ENCODE measurements at regions not wholly inside any gene's neighbourhood (a gene's known extent, or its start where the extent isn't known, plus 50 kb on each side); places are given as distances from the start of the nearest gene placed in this dataset.
"Not testable (repeated sequence)": the region's sequence is repeated elsewhere in the genome, so short reads cannot be mapped to it uniquely, and the experiment has no call there.

DNA sequence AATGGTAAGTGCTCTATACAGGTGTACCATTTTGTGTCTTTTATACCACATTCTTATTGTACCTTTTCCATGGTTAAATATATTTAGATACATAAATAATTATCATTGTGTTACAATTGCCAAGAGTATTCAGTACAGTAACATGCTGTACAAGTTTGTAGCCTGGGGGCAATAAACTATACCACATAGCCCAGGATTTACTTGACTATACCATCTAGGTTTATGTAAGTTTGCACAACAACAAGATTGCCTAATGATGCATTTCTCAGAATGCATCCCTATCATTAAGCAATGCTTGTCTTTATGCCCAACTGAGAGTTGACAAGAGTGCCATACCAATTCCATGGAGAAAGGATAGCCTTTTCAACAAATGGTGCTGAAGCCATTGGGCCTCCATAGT lies 136.7 kb upstream of the PJA2 start:
- Mint-ChIP-seq H3K4me3 (no peak overlapping the region), H3K27me3 (ENCODE audit: low read depth, poor library complexity) (no peaks in the 10 kb centered on the region), H3K27ac (no peak overlapping the region), H3K9me3 (peaks cover 10% of the 10 kb centered on the region), H3K4me1 (no peaks in the 10 kb centered on the region), H3K36me3 (ENCODE audit: low read depth) (peaks cover 6% of the 10 kb centered on the region)
- no peak for DNase-seq
- TF ChIP-seq CTCF (IDR thresholded peaks at IDR 0.05): no peak

DNA sequence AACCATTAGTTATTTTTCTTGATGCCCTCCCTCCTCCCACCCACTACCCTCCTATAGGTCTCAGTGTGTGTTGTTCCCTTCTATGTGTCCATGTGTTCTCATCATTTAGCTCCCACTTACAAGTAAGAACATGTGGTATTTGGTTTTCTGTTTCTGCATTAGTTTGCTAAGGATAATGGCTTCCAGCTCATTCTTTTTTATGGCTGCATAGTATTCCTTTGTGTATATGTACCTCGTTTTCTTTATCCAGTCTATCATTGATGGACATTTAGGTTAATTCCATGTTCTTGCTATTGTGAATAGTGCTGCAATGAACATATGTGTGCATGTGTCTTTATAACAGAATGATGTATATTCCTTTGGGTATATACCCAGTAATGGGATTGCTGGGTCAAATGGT lies 135.1 kb upstream of the PJA2 start:
- DNase-seq; H3K4me1 Mint-ChIP-seq; H3K4me3 Mint-ChIP-seq; H3K27ac Mint-ChIP-seq; H3K27me3 Mint-ChIP-seq (ENCODE audit: low read depth, poor library complexity); H3K36me3 Mint-ChIP-seq (ENCODE audit: low read depth): not testable (repeated sequence)
- peaks cover 13% of the 10 kb centered on the region for H3K9me3 Mint-ChIP-seq

GRCh38 chr5:109538692-109539091 lies 128.9 kb upstream of the PJA2 start:
- H3K4me1 Mint-ChIP-seq; H3K27me3 Mint-ChIP-seq (ENCODE audit: low read depth, poor library complexity); H3K36me3 Mint-ChIP-seq (ENCODE audit: low read depth); H3K27ac Mint-ChIP-seq; H3K4me3 Mint-ChIP-seq; DNase-seq: not testable (repeated sequence)
- H3K9me3 Mint-ChIP-seq: peaks cover 23% of the 10 kb centered on the region

GRCh38 chr5:109535090-109535489 lies 125.3 kb upstream of the PJA2 start:
- not testable (repeated sequence) for H3K36me3 Mint-ChIP-seq (ENCODE audit: low read depth); DNase-seq; H3K27me3 Mint-ChIP-seq (ENCODE audit: low read depth, poor library complexity); H3K4me3 Mint-ChIP-seq; H3K4me1 Mint-ChIP-seq; H3K27ac Mint-ChIP-seq
- H3K9me3 Mint-ChIP-seq: peaks cover 12% of the 10 kb centered on the region

DNA sequence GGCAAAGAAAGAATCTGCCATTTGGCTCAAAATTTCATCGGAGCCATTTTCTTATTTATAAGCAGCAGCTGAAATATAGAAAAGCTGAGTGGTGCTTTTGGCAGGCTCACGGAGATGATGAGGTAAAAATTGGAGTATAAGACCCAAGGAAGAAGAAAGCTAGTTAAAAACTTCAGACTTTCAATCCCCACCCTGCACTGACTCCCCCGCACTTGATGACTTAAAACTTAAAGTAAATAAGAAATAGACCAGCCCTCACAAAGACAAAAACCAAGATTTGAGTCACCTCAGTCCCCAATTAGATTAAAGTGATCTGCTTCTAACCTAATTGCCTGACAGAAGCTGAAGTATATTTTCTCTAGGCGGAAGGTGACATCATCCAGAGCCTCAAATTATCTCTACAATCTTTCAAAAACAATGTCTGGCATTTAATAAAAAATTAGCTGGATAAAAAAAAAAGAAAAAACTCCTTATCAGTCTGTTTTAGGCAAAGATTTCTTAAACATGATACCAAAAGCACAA lies 124.0 kb upstream of the PJA2 start:
- no peaks in the 10 kb centered on the region for H3K4me1 Mint-ChIP-seq
- no peak for DNase-seq
- no peaks in the 10 kb centered on the region for H3K9me3 Mint-ChIP-seq
- H3K4me3 Mint-ChIP-seq: no peak overlapping the region
- H3K27me3 Mint-ChIP-seq (ENCODE audit: low read depth, poor library complexity): no peaks in the 10 kb centered on the region
- TF ChIP-seq CTCF (IDR thresholded peaks at IDR 0.05): no peak
- H3K36me3 Mint-ChIP-seq (ENCODE audit: low read depth): no peaks in the 10 kb centered on the region
- H3K27ac Mint-ChIP-seq: no peak overlapping the region

DNA sequence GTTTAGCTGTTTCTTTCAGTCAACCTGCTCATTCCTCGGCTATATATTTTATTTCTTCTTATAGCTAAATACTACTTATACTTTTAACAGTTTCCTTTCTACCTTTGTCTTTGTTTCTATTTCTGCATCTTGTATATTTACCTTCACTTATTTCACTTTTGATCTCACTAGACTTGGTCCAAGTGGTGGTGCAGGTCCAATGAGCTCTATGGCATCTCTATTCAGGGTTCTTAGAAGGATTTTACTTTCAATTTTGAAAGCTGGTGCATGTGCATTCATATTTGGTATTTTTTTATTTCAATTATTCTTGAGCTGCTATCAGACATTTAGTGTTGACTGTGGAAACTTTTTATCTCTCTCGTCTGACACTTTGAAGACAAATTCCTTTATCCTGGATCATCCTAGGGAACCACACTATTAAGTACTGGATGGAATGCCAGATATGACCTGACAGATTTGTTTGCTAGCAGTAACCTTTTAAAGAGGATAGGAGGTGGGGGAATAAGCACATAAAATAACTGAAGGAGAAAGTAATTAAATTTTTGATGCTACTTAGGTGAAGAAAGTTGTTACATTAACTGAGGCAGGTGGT lies 123.1 kb upstream of the PJA2 start:
- H3K9me3 Mint-ChIP-seq: no peaks in the 10 kb centered on the region
- no peak overlapping the region for H3K4me3 Mint-ChIP-seq
- H3K4me1 Mint-ChIP-seq: no peaks in the 10 kb centered on the region
- DNase-seq: no peak
- no peaks in the 10 kb centered on the region for H3K36me3 Mint-ChIP-seq (ENCODE audit: low read depth)
- H3K27me3 Mint-ChIP-seq (ENCODE audit: low read depth, poor library complexity): no peaks in the 10 kb centered on the region
- no peak for TF ChIP-seq CTCF (IDR thresholded peaks at IDR 0.05)
- no peak overlapping the region for H3K27ac Mint-ChIP-seq

GRCh38 chr5:109531262-109531661 lies 121.5 kb upstream of the PJA2 start:
- TF ChIP-seq CTCF (IDR thresholded peaks at IDR 0.05): no peak
- Mint-ChIP-seq H3K27me3 (ENCODE audit: low read depth, poor library complexity) (no peaks in the 10 kb centered on the region), H3K27ac (no peak overlapping the region), H3K4me3 (no peak overlapping the region), H3K36me3 (ENCODE audit: low read depth) (no peaks in the 10 kb centered on the region), H3K9me3 (no peaks in the 10 kb centered on the region), H3K4me1 (no peaks in the 10 kb centered on the region)
- DNase-seq: no peak
